ENCODE measurements at regions not wholly inside any gene's neighbourhood (a gene's known extent, or its start where the extent isn't known, plus 50 kb on each side); places are given as distances from the start of the nearest gene placed in this dataset.

DNA sequence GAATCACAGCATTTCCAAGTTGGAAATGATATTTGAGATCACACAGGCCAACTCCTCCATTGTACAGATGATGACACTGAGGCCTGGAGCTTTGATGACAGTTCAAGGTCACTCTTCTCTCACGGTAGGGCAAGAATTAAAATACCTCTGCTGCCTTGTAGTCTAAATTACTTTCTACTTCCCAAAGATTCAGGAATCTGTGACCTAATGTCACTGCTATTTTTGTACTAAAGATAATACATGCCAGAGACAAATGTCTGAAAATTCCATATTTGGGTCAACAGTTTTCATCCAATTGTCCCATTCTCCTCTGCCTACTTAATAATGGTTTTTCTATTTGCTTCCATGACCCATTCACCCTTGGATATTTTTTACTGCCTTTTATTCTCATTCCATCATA is 160.0 kb downstream of the SOD2 start:
- H3K4me2 ChIP-seq (replicated peaks; ENCODE audit: low read depth, low read length, poor library complexity, severe bottlenecking) = no peak overlapping the region
- no peak overlapping the region for H3K27ac ChIP-seq (ENCODE audit: low read length in 2 of 2)
- no peaks in the 10 kb centered on the region for H3K4me1 Mint-ChIP-seq
- H3K4me3 ChIP-seq (ENCODE audit: control extremely low read depth in 1 of 5, extremely low read depth in 1 of 5, insufficient read depth in 1 of 5, low read depth in 2 of 5, low read length in 4 of 5) = no peak overlapping the region
- intact Hi-C loops (cut with micrococcal nuclease) = no loop called here
- no peaks in the 10 kb centered on the region for H3K36me3 ChIP-seq (replicated peaks in 1 of 2; ENCODE audit: control extremely low read depth in 1 of 2, control insufficient read depth in 1 of 2, extremely low read depth in 1 of 2, insufficient read depth in 2 of 2, low read length in 1 of 2)
- H3K9me3 ChIP-seq (ENCODE audit: control extremely low read depth in 1 of 3, control insufficient read depth in 2 of 3, insufficient read depth in 1 of 3, low read length in 2 of 3) = peaks cover 0 to 3% (median 0%) of the 10 kb centered on the region in 3 donors
- peaks cover 12% of the 10 kb centered on the region for H3K27me3 Mint-ChIP-seq
- no peaks in the 10 kb centered on the region for H3K27me3 ChIP-seq (replicated peaks in 1 of 4; ENCODE audit: control extremely low read depth in 1 of 4, control insufficient read depth in 3 of 4, insufficient read depth in 4 of 4, low read length in 3 of 4)
- WGBS (ENCODE audit: insufficient coverage) = no CpG with 5 or more reads among the region's 1 CpG
- no peak for ATAC-seq (ENCODE audit: low read depth)
- H3K9ac ChIP-seq (ENCODE audit: low read length) = no peak overlapping the region
- H3K9me3 Mint-ChIP-seq (ENCODE audit: insufficient read depth) = no peaks in the 10 kb centered on the region
- no peaks in the 10 kb centered on the region for H4K20me1 ChIP-seq (ENCODE audit: control insufficient read depth, insufficient read depth, low read length, poor library complexity, severe bottlenecking)
- H3K79me2 ChIP-seq (ENCODE audit: control insufficient read depth, insufficient read depth, low read length) = no peaks in the 10 kb centered on the region
- CTCF ChIA-PET = no interaction called here
- H3K4me3 Mint-ChIP-seq = no peak overlapping the region
- POLR2A ChIA-PET = no interaction called here
- H3K27ac Mint-ChIP-seq = no peak overlapping the region
- DNase-seq = no peak
- no peaks in the 10 kb centered on the region for H3K4me1 ChIP-seq (ENCODE audit: control insufficient read depth in 2 of 2, insufficient read depth in 2 of 2, low read length in 2 of 2)
- TF ChIP-seq, protein P1, sequence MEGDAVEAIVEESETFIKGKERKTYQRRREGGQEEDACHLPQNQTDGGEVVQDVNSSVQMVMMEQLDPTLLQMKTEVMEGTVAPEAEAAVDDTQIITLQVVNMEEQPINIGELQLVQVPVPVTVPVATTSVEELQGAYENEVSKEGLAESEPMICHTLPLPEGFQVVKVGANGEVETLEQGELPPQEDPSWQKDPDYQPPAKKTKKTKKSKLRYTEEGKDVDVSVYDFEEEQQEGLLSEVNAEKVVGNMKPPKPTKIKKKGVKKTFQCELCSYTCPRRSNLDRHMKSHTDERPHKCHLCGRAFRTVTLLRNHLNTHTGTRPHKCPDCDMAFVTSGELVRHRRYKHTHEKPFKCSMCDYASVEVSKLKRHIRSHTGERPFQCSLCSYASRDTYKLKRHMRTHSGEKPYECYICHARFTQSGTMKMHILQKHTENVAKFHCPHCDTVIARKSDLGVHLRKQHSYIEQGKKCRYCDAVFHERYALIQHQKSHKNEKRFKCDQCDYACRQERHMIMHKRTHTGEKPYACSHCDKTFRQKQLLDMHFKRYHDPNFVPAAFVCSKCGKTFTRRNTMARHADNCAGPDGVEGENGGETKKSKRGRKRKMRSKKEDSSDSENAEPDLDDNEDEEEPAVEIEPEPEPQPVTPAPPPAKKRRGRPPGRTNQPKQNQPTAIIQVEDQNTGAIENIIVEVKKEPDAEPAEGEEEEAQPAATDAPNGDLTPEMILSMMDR (IDR thresholded peaks at IDR 0.05) = no peak
- TF ChIP-seq EZH2 (IDR thresholded peaks at IDR 0.05; ENCODE audit: borderline replicate concordance, insufficient read depth, low read depth, low read length, poor library complexity, severe bottlenecking) = no peak
- no peak overlapping the region for H2AFZ ChIP-seq (ENCODE audit: insufficient read depth, low read depth, low read length, poor library complexity, severe bottlenecking)

DNA sequence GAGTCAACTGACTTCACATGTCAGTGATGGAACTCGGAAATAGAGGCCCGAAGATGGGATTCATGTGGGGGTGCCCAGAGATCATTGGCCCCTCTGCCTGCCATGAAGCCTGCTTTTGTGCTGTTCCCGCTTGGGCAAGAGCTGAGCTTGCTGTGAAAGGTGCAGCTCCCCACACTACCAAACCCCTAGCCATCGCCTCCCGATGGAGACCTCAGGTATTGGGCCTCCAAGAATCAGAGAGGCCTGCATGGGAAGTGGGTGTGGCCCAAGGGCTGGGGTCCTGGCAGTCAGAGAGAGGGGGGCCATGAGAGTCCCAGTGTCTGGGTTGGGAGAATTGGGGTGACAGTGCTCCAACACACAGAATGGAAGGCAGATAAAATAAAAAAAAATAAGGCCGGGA is 160.9 kb downstream of the SOD2 start:
- Histone ChIP-seq H3K4me1 (ENCODE audit: control insufficient read depth in 2 of 2, insufficient read depth in 2 of 2, low read length in 2 of 2) (no peaks in the 10 kb centered on the region), H3K4me2 (replicated peaks; ENCODE audit: low read depth, low read length, poor library complexity, severe bottlenecking) (no peak overlapping the region), H4K20me1 (ENCODE audit: control insufficient read depth, insufficient read depth, low read length, poor library complexity, severe bottlenecking) (no peaks in the 10 kb centered on the region), H2AFZ (ENCODE audit: insufficient read depth, low read depth, low read length, poor library complexity, severe bottlenecking) (no peak overlapping the region), H3K36me3 (replicated peaks in 1 of 2; ENCODE audit: control extremely low read depth in 1 of 2, control insufficient read depth in 1 of 2, extremely low read depth in 1 of 2, insufficient read depth in 2 of 2, low read length in 1 of 2) (no peaks in the 10 kb centered on the region), H3K9me3 (ENCODE audit: control extremely low read depth in 1 of 3, control insufficient read depth in 2 of 3, insufficient read depth in 1 of 3, low read length in 2 of 3) (peaks cover 0 to 3% (median 0%) of the 10 kb centered on the region in 3 donors), H3K4me3 (ENCODE audit: control extremely low read depth in 1 of 5, extremely low read depth in 1 of 5, insufficient read depth in 1 of 5, low read depth in 2 of 5, low read length in 4 of 5) (no peak overlapping the region), H3K27ac (ENCODE audit: low read length in 2 of 2) (no peak overlapping the region), H3K9ac (ENCODE audit: low read length) (no peak overlapping the region), H3K27me3 (replicated peaks in 1 of 4; ENCODE audit: control extremely low read depth in 1 of 4, control insufficient read depth in 3 of 4, insufficient read depth in 4 of 4, low read length in 3 of 4) (peaks cover 0 to 3% (median 0%) of the 10 kb centered on the region in 4 experiments), H3K79me2 (ENCODE audit: control insufficient read depth, insufficient read depth, low read length) (no peaks in the 10 kb centered on the region)
- no peak for TF ChIP-seq EZH2 (IDR thresholded peaks at IDR 0.05; ENCODE audit: borderline replicate concordance, insufficient read depth, low read depth, low read length, poor library complexity, severe bottlenecking)
- TF ChIP-seq, protein P1 (IDR thresholded peaks at IDR 0.05) = no peak
- POLR2A ChIA-PET = no interaction called here
- CTCF ChIA-PET = no interaction called here
- 100% methylated on average over 3 of the region's 6 CpGs for WGBS (ENCODE audit: insufficient coverage)
- Mint-ChIP-seq H3K27me3 (peaks cover 20% of the 10 kb centered on the region), H3K9me3 (ENCODE audit: insufficient read depth) (no peaks in the 10 kb centered on the region), H3K4me3 (no peak overlapping the region), H3K27ac (no peak overlapping the region), H3K4me1 (no peaks in the 10 kb centered on the region)
- no peak for ATAC-seq (ENCODE audit: low read depth)
- intact Hi-C loops (cut with micrococcal nuclease) = no loop called here
- no peak for DNase-seq

Data from B cell (primary cell).